K562 (cell line): ENCODE measurements at regions not wholly inside any gene's neighbourhood (a gene's known extent, or its start where the extent isn't known, plus 50 kb on each side); places are given as distances from the start of the nearest gene placed in this dataset.

Source experiments
- CHD2 ChIP-seq: IDR thresholded peaks from 2 replicates; pipeline ENCODE4 v1.6.1; 2011; ENCODE audit warnings: low read depth, low read length
- FOSL1 ChIP-seq: fragments of 200-800 bp; sonication (Bioruptor generic); conservative IDR thresholded peaks from 2 replicates; pipeline ENCODE4 v1.6.1; 2016; ENCODE audit warnings: missing genetic modification characterization, missing compliant biosample characterization
- FOXA1 ChIP-seq: fragments of 450-650 bp; IDR thresholded peaks from 2 replicates; pipeline ENCODE4 v1.6.1; 2016; ENCODE audit warnings: mild to moderate bottlenecking, borderline replicate concordance
- HNRNPUL1 ChIP-seq: fragments of 200-400 bp; formaldehyde crosslinking; IDR thresholded peaks from 2 replicates; pipeline ENCODE4 v1.6.1; 2017; ENCODE audit warnings: low read length
- KDM1A ChIP-seq, 2 experiments: fragments of 450-650 bp; IDR thresholded peaks; 2 replicates each; pipeline ENCODE4 v1.6.1; 2016; ENCODE audit warnings: mild to moderate bottlenecking in 2 of 2
- SMARCA5 ChIP-seq: fragments of 450-650 bp; IDR thresholded peaks from 2 replicates; pipeline ENCODE4 v1.6.1; 2016
- TEAD4 ChIP-seq, 2 experiments: sonication (generic) in 1 of 2; formaldehyde crosslinking in 1 of 2; IDR thresholded peaks; 2 replicates each; pipeline versions ENCODE4 v1.6.1 to v1.8.0; 2012 to 2022; ENCODE audit warnings: borderline replicate concordance in 1 of 2, inconsistent platforms in 1 of 2, low read length in 1 of 2, mild to moderate bottlenecking in 1 of 2, missing genetic modification reagents in 1 of 2
- ZBTB7A ChIP-seq: IDR thresholded peaks from 2 replicates; pipeline ENCODE4 v1.6.1; 2011; ENCODE audit warnings: low read depth, mild to moderate bottlenecking, low read length, moderate library complexity, borderline replicate concordance; ENCODE audit not compliant: control insufficient read depth
- ZNF274 ChIP-seq: IDR thresholded peaks from 2 replicates; pipeline ENCODE4 v1.6.1; 2011; ENCODE audit warnings: low read depth, mild to moderate bottlenecking, low read length, moderate library complexity, borderline replicate concordance
- ZNF408 ChIP-seq: fragments of 250-450 bp; sonication (Bioruptor Pico); IDR thresholded peaks from 2 replicates; pipeline ENCODE4 v1.4.0; 2020; ENCODE audit warnings: low read depth, mild to moderate bottlenecking, moderate library complexity
- TF ChIP-seq, protein P1 (sequence below): sonication (generic); formaldehyde crosslinking; IDR thresholded peaks from 2 replicates; pipeline ENCODE4 v1.5.0; 2020; ENCODE audit warnings: missing genetic modification reagents
- TF ChIP-seq, protein P2 (sequence below): fragments of 450-650 bp; formaldehyde crosslinking; conservative IDR thresholded peaks from 2 replicates; pipeline ENCODE4 v1.4.0; 2022; ENCODE audit warnings: mild to moderate bottlenecking, missing genetic modification characterization
- TF ChIP-seq, protein P3 (sequence below), 3 experiments: IDR thresholded peaks in 2 of 3; conservative IDR thresholded peaks in 1 of 3; 2 replicates each; pipeline ENCODE4 v1.5.1; 2011 to 2012; ENCODE audit warnings: low read length in 3 of 3, mild to moderate bottlenecking in 3 of 3, control low read depth in 2 of 3, improper control_type of control experiment in 1 of 3, inconsistent platforms in 1 of 3, low read depth in 1 of 3, mixed read lengths in 1 of 3, moderate library complexity in 1 of 3; ENCODE audit not compliant: insufficient read depth in 2 of 3
- TF ChIP-seq, protein P4 (sequence below): fragments of 200-800 bp; sonication (Bioruptor generic); IDR thresholded peaks from 2 replicates; pipeline ENCODE4 v1.6.1; 2017; ENCODE audit warnings: missing genetic modification characterization, missing compliant biosample characterization

GRCh38 chr1:4271338-4271998 lies 371.4 kb upstream of the C1orf174 start:
- TF ChIP-seq ZBTB7A (no peak), TEAD4 (IDR thresholded peaks at IDR 0.05; ENCODE audit: low read length) (no peak), TEAD4 (CRISPR knock-in tag; IDR thresholded peaks at IDR 0.05; ENCODE audit: borderline replicate concordance) (no peak), ZNF408 (CRISPR knock-in tag) (no peak), CHD2 (no peak), SMARCA5 (no peak), ZNF274 (no peak), KDM1A (IDR thresholded peaks at IDR 0.05) (no peak), FOXA1 (no peak), FOSL1 (tag) (no peak), HNRNPUL1 (no peak)
- TF ChIP-seq, protein P1, sequence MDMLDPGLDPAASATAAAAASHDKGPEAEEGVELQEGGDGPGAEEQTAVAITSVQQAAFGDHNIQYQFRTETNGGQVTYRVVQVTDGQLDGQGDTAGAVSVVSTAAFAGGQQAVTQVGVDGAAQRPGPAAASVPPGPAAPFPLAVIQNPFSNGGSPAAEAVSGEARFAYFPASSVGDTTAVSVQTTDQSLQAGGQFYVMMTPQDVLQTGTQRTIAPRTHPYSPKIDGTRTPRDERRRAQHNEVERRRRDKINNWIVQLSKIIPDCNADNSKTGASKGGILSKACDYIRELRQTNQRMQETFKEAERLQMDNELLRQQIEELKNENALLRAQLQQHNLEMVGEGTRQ (CRISPR knock-in tag) = no peak
- TF ChIP-seq, protein P2, sequence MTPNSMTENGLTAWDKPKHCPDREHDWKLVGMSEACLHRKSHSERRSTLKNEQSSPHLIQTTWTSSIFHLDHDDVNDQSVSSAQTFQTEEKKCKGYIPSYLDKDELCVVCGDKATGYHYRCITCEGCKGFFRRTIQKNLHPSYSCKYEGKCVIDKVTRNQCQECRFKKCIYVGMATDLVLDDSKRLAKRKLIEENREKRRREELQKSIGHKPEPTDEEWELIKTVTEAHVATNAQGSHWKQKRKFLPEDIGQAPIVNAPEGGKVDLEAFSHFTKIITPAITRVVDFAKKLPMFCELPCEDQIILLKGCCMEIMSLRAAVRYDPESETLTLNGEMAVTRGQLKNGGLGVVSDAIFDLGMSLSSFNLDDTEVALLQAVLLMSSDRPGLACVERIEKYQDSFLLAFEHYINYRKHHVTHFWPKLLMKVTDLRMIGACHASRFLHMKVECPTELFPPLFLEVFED (CRISPR knock-in tag) = no peak
- TF ChIP-seq, protein P3, sequence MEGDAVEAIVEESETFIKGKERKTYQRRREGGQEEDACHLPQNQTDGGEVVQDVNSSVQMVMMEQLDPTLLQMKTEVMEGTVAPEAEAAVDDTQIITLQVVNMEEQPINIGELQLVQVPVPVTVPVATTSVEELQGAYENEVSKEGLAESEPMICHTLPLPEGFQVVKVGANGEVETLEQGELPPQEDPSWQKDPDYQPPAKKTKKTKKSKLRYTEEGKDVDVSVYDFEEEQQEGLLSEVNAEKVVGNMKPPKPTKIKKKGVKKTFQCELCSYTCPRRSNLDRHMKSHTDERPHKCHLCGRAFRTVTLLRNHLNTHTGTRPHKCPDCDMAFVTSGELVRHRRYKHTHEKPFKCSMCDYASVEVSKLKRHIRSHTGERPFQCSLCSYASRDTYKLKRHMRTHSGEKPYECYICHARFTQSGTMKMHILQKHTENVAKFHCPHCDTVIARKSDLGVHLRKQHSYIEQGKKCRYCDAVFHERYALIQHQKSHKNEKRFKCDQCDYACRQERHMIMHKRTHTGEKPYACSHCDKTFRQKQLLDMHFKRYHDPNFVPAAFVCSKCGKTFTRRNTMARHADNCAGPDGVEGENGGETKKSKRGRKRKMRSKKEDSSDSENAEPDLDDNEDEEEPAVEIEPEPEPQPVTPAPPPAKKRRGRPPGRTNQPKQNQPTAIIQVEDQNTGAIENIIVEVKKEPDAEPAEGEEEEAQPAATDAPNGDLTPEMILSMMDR (IDR thresholded peaks at IDR 0.05 in 2 of 3, conservative IDR thresholded peaks at IDR 0.05 in 1 of 3; ENCODE audit: insufficient read depth in 2 of 3, low read depth in 1 of 3, low read length in 3 of 3) = no peak
- TF ChIP-seq, protein P4, sequence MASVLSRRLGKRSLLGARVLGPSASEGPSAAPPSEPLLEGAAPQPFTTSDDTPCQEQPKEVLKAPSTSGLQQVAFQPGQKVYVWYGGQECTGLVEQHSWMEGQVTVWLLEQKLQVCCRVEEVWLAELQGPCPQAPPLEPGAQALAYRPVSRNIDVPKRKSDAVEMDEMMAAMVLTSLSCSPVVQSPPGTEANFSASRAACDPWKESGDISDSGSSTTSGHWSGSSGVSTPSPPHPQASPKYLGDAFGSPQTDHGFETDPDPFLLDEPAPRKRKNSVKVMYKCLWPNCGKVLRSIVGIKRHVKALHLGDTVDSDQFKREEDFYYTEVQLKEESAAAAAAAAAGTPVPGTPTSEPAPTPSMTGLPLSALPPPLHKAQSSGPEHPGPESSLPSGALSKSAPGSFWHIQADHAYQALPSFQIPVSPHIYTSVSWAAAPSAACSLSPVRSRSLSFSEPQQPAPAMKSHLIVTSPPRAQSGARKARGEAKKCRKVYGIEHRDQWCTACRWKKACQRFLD (CRISPR knock-in tag) = no peak
